Panc1 (cell line): ENCODE measurements at regions not wholly inside any gene's neighbourhood (a gene's known extent, or its start where the extent isn't known, plus 50 kb on each side); places are given as distances from the start of the nearest gene placed in this dataset.

Experiments
- CTCF ChIP-seq: fragments of 450-650 bp; IDR thresholded peaks from 2 replicates; pipeline ENCODE4 v1.5.1; 2017; ENCODE audit warnings: mild to moderate bottlenecking
- REST ChIP-seq, 2 experiments: IDR thresholded peaks; 2 replicates each; pipeline ENCODE4 v1.6.1; 2011 to 2012; ENCODE audit warnings: low read depth in 2 of 2, control low read depth in 1 of 2, low read length in 1 of 2, mild to moderate bottlenecking in 1 of 2, moderate library complexity in 1 of 2; ENCODE audit not compliant: insufficient read depth in 1 of 2
- TCF7L2 ChIP-seq: IDR thresholded peaks from 2 replicates; pipeline ENCODE4 v1.6.1; 2011; ENCODE audit warnings: mild to moderate bottlenecking, low read depth, low read length, inconsistent platforms

GRCh38 chr2:240362216-240362755 is 73.2 kb upstream of the GPC1 start:
- no peak for TF ChIP-seq REST (IDR thresholded peaks at IDR 0.05; ENCODE audit: insufficient read depth in 1 of 2, low read depth in 2 of 2, low read length in 1 of 2)
- TF ChIP-seq CTCF, result no peak
- no peak for TF ChIP-seq TCF7L2
